ENCODE measurements at regions not wholly inside any gene's neighbourhood (a gene's known extent, or its start where the extent isn't known, plus 50 kb on each side); places are given as distances from the start of the nearest gene placed in this dataset.

GRCh38 chr22:49303781-49304461 lies 523.8 kb downstream of the BRD1 start:
- DNase-seq (ENCODE audit: low read depth) = no peak
- TF ChIP-seq CTCF (IDR thresholded peaks at IDR 0.05; ENCODE audit: insufficient read depth, low read depth, low read length) = no peak
- Histone ChIP-seq H3K36me3 (ENCODE audit: control insufficient read depth, insufficient read depth, low read length) (no peaks in the 10 kb centered on the region; the same call in 1 of the 2 replicates), H3K4me3 (ENCODE audit: low read depth, low read length) (no peak overlapping the region), H3K27me3 (ENCODE audit: control insufficient read depth, insufficient read depth, low read length) (no peaks in the 10 kb centered on the region)
- CTCF ChIA-PET = no interaction called here
- POLR2A ChIA-PET = no interaction called here

GRCh38 chr22:49303061-49303735 lies 524.5 kb downstream of the BRD1 start:
- POLR2A ChIA-PET = no interaction called here
- CTCF ChIA-PET = no interaction called here
- DNase-seq (ENCODE audit: low read depth) = no peak
- Histone ChIP-seq H3K27me3 (ENCODE audit: control insufficient read depth, insufficient read depth, low read length) (no peaks in the 10 kb centered on the region), H3K4me3 (ENCODE audit: low read depth, low read length) (no peak overlapping the region), H3K36me3 (ENCODE audit: control insufficient read depth, insufficient read depth, low read length) (no peaks in the 10 kb centered on the region; the same call in 1 of the 2 replicates)
- no peak for TF ChIP-seq CTCF (IDR thresholded peaks at IDR 0.05; ENCODE audit: insufficient read depth, low read depth, low read length)

GRCh38 chr22:49302530-49302929 lies 525.1 kb downstream of the BRD1 start:
- Histone ChIP-seq H3K4me3 (ENCODE audit: low read depth, low read length) (no peak overlapping the region), H3K36me3 (ENCODE audit: control insufficient read depth, insufficient read depth, low read length) (no peaks in the 10 kb centered on the region; the same call in 1 of the 2 replicates), H3K27me3 (ENCODE audit: control insufficient read depth, insufficient read depth, low read length) (no peaks in the 10 kb centered on the region)
- DNase-seq (ENCODE audit: low read depth) = no peak
- ChIA-PET CTCF (no interaction called here), POLR2A (no interaction called here)
- TF ChIP-seq CTCF (IDR thresholded peaks at IDR 0.05; ENCODE audit: insufficient read depth, low read depth, low read length) = no peak

GRCh38 chr22:49302150-49302460 lies 525.6 kb downstream of the BRD1 start:
- H3K36me3 ChIP-seq (ENCODE audit: control insufficient read depth, insufficient read depth, low read length) = no peaks in the 10 kb centered on the region; the same call in 1 of the 2 replicates
- CTCF ChIA-PET = no interaction called here
- no peaks in the 10 kb centered on the region for H3K27me3 ChIP-seq (ENCODE audit: control insufficient read depth, insufficient read depth, low read length)
- POLR2A ChIA-PET = no interaction called here
- H3K4me3 ChIP-seq (ENCODE audit: low read depth, low read length) = no peak overlapping the region
- no peak for DNase-seq (ENCODE audit: low read depth)
- no peak for TF ChIP-seq CTCF (IDR thresholded peaks at IDR 0.05; ENCODE audit: insufficient read depth, low read depth, low read length)

- no peak for TF ChIP-seq CTCF (IDR thresholded peaks at IDR 0.05; ENCODE audit: insufficient read depth, low read depth, low read length)
- Histone ChIP-seq H3K4me3 (ENCODE audit: low read depth, low read length) (no peak overlapping the region), H3K36me3 (ENCODE audit: control insufficient read depth, insufficient read depth, low read length) (no peaks in the 10 kb centered on the region; the same call in 1 of the 2 replicates), H3K27me3 (ENCODE audit: control insufficient read depth, insufficient read depth, low read length) (no peaks in the 10 kb centered on the region)
- ChIA-PET CTCF (no interaction called here), POLR2A (no interaction called here)
- DNase-seq (ENCODE audit: low read depth) = no peak
These were observed 526.1 kb downstream of the BRD1 start for GRCh38 chr22:49301398-49302149.

All from BJ (cell line).